Immature natural killer cell (primary cell): ENCODE measurements at regions not wholly inside any gene's neighbourhood (a gene's known extent, or its start where the extent isn't known, plus 50 kb on each side); places are given as distances from the start of the nearest gene placed in this dataset.

Experiments
- DNase-seq, 3 donors: peaks; one replicate each; pipeline ENCODE4 v3.0.0; 2022; ENCODE audit warnings: mixed read lengths in 1 of 3
- H3K27ac Mint-ChIP-seq, 6 donors: one replicate each; pipeline ENCODE4 v1.8.0; 2020; ENCODE audit warnings: mixed read lengths in 6 of 6, mild to moderate bottlenecking in 5 of 6, inconsistent platforms in 4 of 6, moderate library complexity in 3 of 6
- H3K27me3 Mint-ChIP-seq, 3 donors: one replicate each; pipeline ENCODE4 v1.8.0; 2020 to 2021; ENCODE audit warnings: low read depth in 3 of 3, mild to moderate bottlenecking in 3 of 3, mixed read lengths in 3 of 3, moderate library complexity in 3 of 3, inconsistent platforms in 1 of 3
- H3K36me3 Mint-ChIP-seq, 3 donors: one replicate each; pipeline ENCODE4 v1.8.0; 2020; ENCODE audit warnings: mixed read lengths in 3 of 3, inconsistent platforms in 2 of 3, mild to moderate bottlenecking in 2 of 3
- H3K4me1 Mint-ChIP-seq, 2 donors: one replicate each; pipeline ENCODE4 v1.8.0; 2020; ENCODE audit warnings: inconsistent platforms in 2 of 2, mild to moderate bottlenecking in 2 of 2, mixed read lengths in 2 of 2, moderate library complexity in 1 of 2
- H3K4me3 Mint-ChIP-seq, 5 donors: one replicate each; pipeline ENCODE4 v1.8.0; 2020; ENCODE audit warnings: mild to moderate bottlenecking in 5 of 5, mixed read lengths in 5 of 5, inconsistent platforms in 3 of 5, moderate library complexity in 3 of 5
- H3K9me3 Mint-ChIP-seq, 6 donors: one replicate each; pipeline ENCODE4 v1.8.0; 2020; ENCODE audit warnings: mild to moderate bottlenecking in 6 of 6, mixed read lengths in 6 of 6, inconsistent platforms in 4 of 6, moderate library complexity in 3 of 6

- H3K4me1 Mint-ChIP-seq = no peaks in the 10 kb centered on the region
- no peaks in the 10 kb centered on the region for H3K36me3 Mint-ChIP-seq
- DNase-seq = no peak
- peaks cover 0 to 5% (median 0%) of the 10 kb centered on the region in 3 donors for H3K27me3 Mint-ChIP-seq
- H3K4me3 Mint-ChIP-seq = no peak overlapping the region
- H3K9me3 Mint-ChIP-seq = peaks cover 6 to 41% (median 20%) of the 10 kb centered on the region in 6 donors
- H3K27ac Mint-ChIP-seq = no peak overlapping the region
These were observed 142.5 kb downstream of the GNAT3 start for GRCh38 chr7:80369321-80369720.

- DNase-seq = no peak
- H3K4me1 Mint-ChIP-seq = no peaks in the 10 kb centered on the region
- no peak overlapping the region for H3K4me3 Mint-ChIP-seq
- H3K9me3 Mint-ChIP-seq = peaks cover 1 to 42% (median 8%) of the 10 kb centered on the region in 6 donors
- no peaks in the 10 kb centered on the region for H3K36me3 Mint-ChIP-seq
- H3K27me3 Mint-ChIP-seq = peaks cover 0 to 5% (median 0%) of the 10 kb centered on the region in 3 donors
- H3K27ac Mint-ChIP-seq = no peak overlapping the region
These were observed 149.2 kb downstream of the GNAT3 start for GRCh38 chr7:80362677-80363076.

- Mint-ChIP-seq H3K36me3 (no peaks in the 10 kb centered on the region), H3K4me1 (no peaks in the 10 kb centered on the region), H3K4me3 (no peak overlapping the region), H3K9me3 (peaks cover 1 to 47% (median 10%) of the 10 kb centered on the region in 6 donors), H3K27me3 (peaks cover 0 to 5% (median 0%) of the 10 kb centered on the region in 3 donors), H3K27ac (no peak overlapping the region)
- DNase-seq = no peak
These were observed 149.8 kb downstream of the GNAT3 start for GRCh38 chr7:80362010-80362618.

GRCh38 chr7:80359476-80359875 lies 152.4 kb downstream of the GNAT3 start:
- H3K27me3 Mint-ChIP-seq = peaks cover 0 to 3% (median 0%) of the 10 kb centered on the region in 3 donors
- H3K36me3 Mint-ChIP-seq = no peaks in the 10 kb centered on the region
- peaks cover 1 to 27% (median 10%) of the 10 kb centered on the region in 6 donors for H3K9me3 Mint-ChIP-seq
- no peak overlapping the region for H3K4me3 Mint-ChIP-seq
- no peaks in the 10 kb centered on the region for H3K4me1 Mint-ChIP-seq
- DNase-seq = no peak
- no peak overlapping the region for H3K27ac Mint-ChIP-seq

GRCh38 chr7:80359029-80359428 lies 152.8 kb downstream of the GNAT3 start:
- Mint-ChIP-seq H3K27ac (no peak overlapping the region), H3K36me3 (no peaks in the 10 kb centered on the region), H3K27me3 (peaks cover under 1 to 2% (median 2%) of the 10 kb centered on the region in 3 donors), H3K4me1 (no peaks in the 10 kb centered on the region), H3K4me3 (no peak overlapping the region), H3K9me3 (peaks cover 3 to 30% (median 13%) of the 10 kb centered on the region in 6 donors)
- DNase-seq = no peak

GRCh38 chr7:80357530-80357929 lies 154.3 kb downstream of the GNAT3 start:
- Mint-ChIP-seq H3K27me3 (peaks cover 0 to 5% (median 2%) of the 10 kb centered on the region in 3 donors), H3K36me3 (no peaks in the 10 kb centered on the region), H3K27ac (no peak overlapping the region), H3K9me3 (peaks cover 4 to 34% (median 13%) of the 10 kb centered on the region in 6 donors), H3K4me3 (no peak overlapping the region), H3K4me1 (no peaks in the 10 kb centered on the region)
- DNase-seq = no peak

GRCh38 chr7:80350430-80350829 lies 161.4 kb downstream of the GNAT3 start:
- no peak for DNase-seq
- Mint-ChIP-seq H3K9me3 (peaks cover 0 to 46% (median 12%) of the 10 kb centered on the region in 6 donors), H3K4me3 (no peak overlapping the region), H3K36me3 (no peaks in the 10 kb centered on the region), H3K27me3 (peaks cover 0 to 9% (median 5%) of the 10 kb centered on the region in 3 donors), H3K4me1 (no peaks in the 10 kb centered on the region), H3K27ac (no peak overlapping the region)

GRCh38 chr7:80348223-80348622 lies 163.6 kb downstream of the GNAT3 start:
- Mint-ChIP-seq H3K9me3 (peaks cover 0 to 39% (median 5%) of the 10 kb centered on the region in 6 donors), H3K27ac (no peak overlapping the region), H3K27me3 (peaks cover 0 to 7% (median 0%) of the 10 kb centered on the region in 3 donors), H3K36me3 (no peaks in the 10 kb centered on the region), H3K4me1 (no peaks in the 10 kb centered on the region), H3K4me3 (no peak overlapping the region)
- DNase-seq = no peak

GRCh38 chr7:80347173-80347572 lies 164.7 kb downstream of the GNAT3 start:
- Mint-ChIP-seq H3K27me3 (peaks cover 0 to 7% (median 0%) of the 10 kb centered on the region in 3 donors), H3K27ac (no peak overlapping the region), H3K4me3 (no peak overlapping the region), H3K36me3 (no peaks in the 10 kb centered on the region), H3K9me3 (peaks cover 3 to 37% (median 5%) of the 10 kb centered on the region in 6 donors), H3K4me1 (no peaks in the 10 kb centered on the region)
- no peak for DNase-seq

- Mint-ChIP-seq H3K9me3 (peaks cover 4 to 33% (median 6%) of the 10 kb centered on the region in 6 donors), H3K27ac (no peak overlapping the region)
These were observed 165.2 kb downstream of the GNAT3 start for GRCh38 chr7:80346704-80347103.

GRCh38 chr7:80335511-80336231 lies 176.2 kb downstream of the GNAT3 start:
- H3K27ac Mint-ChIP-seq = no peak overlapping the region
- H3K9me3 Mint-ChIP-seq = peaks cover 0 to 12% (median 6%) of the 10 kb centered on the region in 6 donors
- H3K4me1 Mint-ChIP-seq = no peaks in the 10 kb centered on the region
- H3K27me3 Mint-ChIP-seq = peaks cover 0 to 1% (median 0%) of the 10 kb centered on the region in 3 donors
- no peak for DNase-seq
- no peak overlapping the region for H3K4me3 Mint-ChIP-seq
- H3K36me3 Mint-ChIP-seq = no peaks in the 10 kb centered on the region

More at GRCh38 chr7:80346704-80347103, 165.2 kb downstream of the GNAT3 start:
- Mint-ChIP-seq H3K27me3 (peaks cover 0 to 7% (median 0%) of the 10 kb centered on the region in 3 donors), H3K4me3 (no peak overlapping the region), H3K36me3 (no peaks in the 10 kb centered on the region), H3K4me1 (no peaks in the 10 kb centered on the region)
- DNase-seq = no peak

GRCh38 chr7:80334908-80335307 lies 177.0 kb downstream of the GNAT3 start:
- H3K27me3 Mint-ChIP-seq = peaks cover 0 to 1% (median 0%) of the 10 kb centered on the region in 3 donors
- no peak overlapping the region for H3K27ac Mint-ChIP-seq
- no peak for DNase-seq
- no peaks in the 10 kb centered on the region for H3K4me1 Mint-ChIP-seq
- H3K4me3 Mint-ChIP-seq = no peak overlapping the region
- H3K36me3 Mint-ChIP-seq = no peaks in the 10 kb centered on the region
- H3K9me3 Mint-ChIP-seq = peaks cover 0 to 12% (median 7%) of the 10 kb centered on the region in 6 donors

- Mint-ChIP-seq H3K4me3 (no peak overlapping the region), H3K9me3 (peaks cover 0 to 12% (median 6%) of the 10 kb centered on the region in 6 donors), H3K36me3 (no peaks in the 10 kb centered on the region), H3K27me3 (peaks cover 0 to 1% (median 0%) of the 10 kb centered on the region in 3 donors), H3K4me1 (no peaks in the 10 kb centered on the region), H3K27ac (no peak overlapping the region)
- no peak for DNase-seq
These were observed 177.7 kb downstream of the GNAT3 start for GRCh38 chr7:80334196-80334595.

- peaks cover 0 to 4% (median 0%) of the 10 kb centered on the region in 3 donors for H3K36me3 Mint-ChIP-seq
- H3K27ac Mint-ChIP-seq = no peak overlapping the region
- H3K4me1 Mint-ChIP-seq = no peaks in the 10 kb centered on the region
- H3K4me3 Mint-ChIP-seq = no peak overlapping the region
- peaks cover 0 to 1% (median 0%) of the 10 kb centered on the region in 3 donors for H3K27me3 Mint-ChIP-seq
- peaks cover 0 to 12% (median 5%) of the 10 kb centered on the region in 6 donors for H3K9me3 Mint-ChIP-seq
- DNase-seq = no peak
These were observed 178.8 kb downstream of the GNAT3 start for GRCh38 chr7:80333040-80333439.
